HEK293 (cell line): ENCODE measurements at regions not wholly inside any gene's neighbourhood (a gene's known extent, or its start where the extent isn't known, plus 50 kb on each side); places are given as distances from the start of the nearest gene placed in this dataset.
"Not testable (repeated sequence)": the region's sequence is repeated elsewhere in the genome, so short reads cannot be mapped to it uniquely, and the experiment has no call there.

Source experiments
- GLIS1 ChIP-seq: fragments of 450-650 bp; formaldehyde crosslinking; IDR thresholded peaks from 2 replicates; pipeline ENCODE4 v1.5.1; 2016; ENCODE audit warnings: missing biosample characterization, missing genetic modification characterization
- MYNN ChIP-seq: fragments of 450-650 bp; formaldehyde crosslinking; IDR thresholded peaks from 2 replicates; pipeline ENCODE4 v1.5.1; 2016; ENCODE audit warnings: missing biosample characterization, missing genetic modification characterization, borderline replicate concordance
- ZNF558 ChIP-seq: fragments of 450-650 bp; formaldehyde crosslinking; IDR thresholded peaks from 2 replicates; pipeline ENCODE4 v1.5.1; 2016; ENCODE audit warnings: missing biosample characterization, missing genetic modification characterization
- ZNF768 ChIP-seq: fragments of 450-650 bp; formaldehyde crosslinking; IDR thresholded peaks from 2 replicates; pipeline ENCODE4 v1.5.1; 2018; ENCODE audit warnings: missing biosample characterization, mild to moderate bottlenecking, missing genetic modification characterization

DNA sequence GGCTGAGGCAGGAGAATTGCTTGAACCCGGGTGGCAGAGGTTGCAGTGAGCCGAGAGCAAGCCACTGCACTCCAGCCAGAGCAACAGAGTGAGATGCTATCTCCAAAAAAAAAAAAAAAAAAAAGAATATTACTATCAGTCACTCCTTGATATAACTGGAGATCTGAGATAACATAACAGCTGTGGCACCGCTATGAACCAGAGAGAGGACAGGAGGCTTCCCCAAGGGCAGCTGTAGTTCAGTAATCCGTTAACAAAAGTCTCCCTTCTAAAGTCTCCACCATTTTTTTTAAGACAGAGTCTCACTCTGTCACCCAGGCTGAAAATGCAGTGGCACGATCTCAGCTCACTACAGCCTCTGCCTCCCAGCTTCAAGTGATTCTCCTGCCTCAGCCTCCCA lies 120.5 kb downstream of the SEPTIN7 start:
- not testable (repeated sequence) for TF ChIP-seq ZNF768; GLIS1 (tag by site-specific recombination); MYNN (tag by site-specific recombination); ZNF558 (tag by site-specific recombination)
